Hematopoietic multipotent progenitor cell treated with erythropoietin and hydrocortisone succinate and interleukin-3 and kit ligand, for 6 days (in vitro differentiated cells): ENCODE measurements at regions not wholly inside any gene's neighbourhood (a gene's known extent, or its start where the extent isn't known, plus 50 kb on each side); places are given as distances from the start of the nearest gene placed in this dataset.
"Not testable (repeated sequence)": the region's sequence is repeated elsewhere in the genome, so short reads cannot be mapped to it uniquely, and the experiment has no call there.

Experiments
- DNase-seq: peaks from one replicate; pipeline ENCODE4 v3.0.0-alpha.2; 2015

DNA sequence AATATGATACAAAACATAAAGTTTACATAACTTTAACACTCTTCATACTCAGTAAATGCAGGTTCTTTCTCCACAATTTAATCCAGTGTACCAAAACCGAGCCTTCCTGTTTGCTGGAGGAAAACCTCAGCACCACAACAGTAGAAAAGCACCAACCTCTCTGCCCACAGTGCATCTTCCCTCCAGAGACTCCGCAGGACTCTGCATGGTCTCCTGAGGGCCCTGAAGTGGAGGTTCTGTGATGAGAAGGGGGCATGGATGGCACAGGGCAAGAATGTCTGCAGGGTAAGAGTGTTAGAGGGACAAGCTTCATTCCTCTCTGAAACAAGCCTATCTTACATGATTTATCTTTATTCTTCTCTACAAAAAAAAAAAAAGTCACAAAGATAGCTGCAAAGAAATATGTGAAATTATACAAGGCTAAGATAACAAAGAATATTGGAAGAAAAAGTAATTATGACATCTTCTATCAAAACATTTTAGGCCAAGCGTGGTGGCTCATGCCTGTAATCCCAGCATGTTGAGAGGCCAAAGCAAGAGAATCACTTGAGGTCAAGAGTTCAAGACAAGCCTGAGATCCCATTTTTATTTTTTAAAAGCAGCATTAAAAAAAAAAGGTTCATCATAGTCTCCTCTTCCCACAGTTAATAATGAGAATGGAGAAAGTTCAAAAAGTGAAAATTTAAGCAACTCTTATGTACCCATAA is 102.0 kb downstream of the VPREB1 start:
- no peak for DNase-seq

GRCh38 chr22:22348127-22348814 is 103.7 kb downstream of the VPREB1 start:
- DNase-seq = peak; percentile 27

DNA sequence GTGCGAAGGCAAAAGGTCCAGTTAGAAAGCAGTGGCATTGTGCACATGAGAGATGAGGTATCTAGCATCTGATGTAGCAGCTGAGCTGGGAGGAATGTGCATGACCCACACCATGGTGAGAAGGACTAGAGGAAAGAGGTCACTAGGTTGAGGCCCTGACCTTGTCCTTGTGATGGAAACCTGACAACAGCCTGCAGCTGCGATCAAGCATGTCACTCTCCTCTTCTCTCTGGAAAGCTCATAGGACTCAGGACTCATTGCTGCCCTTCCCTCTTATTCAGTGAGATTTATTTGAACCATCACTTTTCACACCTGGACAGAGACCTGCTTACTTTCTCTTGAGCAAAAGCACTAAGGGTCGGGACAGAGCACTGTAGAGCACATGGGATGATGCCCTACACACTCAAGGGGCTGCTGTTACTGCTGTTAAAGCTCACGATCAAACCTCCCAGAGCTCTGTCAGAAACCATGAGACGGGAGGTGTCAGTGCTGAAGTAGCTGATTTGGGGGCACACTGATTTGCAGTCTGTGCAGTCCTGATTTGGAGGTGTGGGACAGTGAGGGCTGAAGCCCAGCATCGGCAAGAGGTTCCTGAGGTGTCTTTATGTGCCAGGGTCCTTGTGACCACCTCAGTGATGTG is 104.3 kb downstream of the VPREB1 start:
- DNase-seq = no peak

GRCh38 chr22:22349455-22349836 is 104.9 kb downstream of the VPREB1 start:
- no peak for DNase-seq

DNA sequence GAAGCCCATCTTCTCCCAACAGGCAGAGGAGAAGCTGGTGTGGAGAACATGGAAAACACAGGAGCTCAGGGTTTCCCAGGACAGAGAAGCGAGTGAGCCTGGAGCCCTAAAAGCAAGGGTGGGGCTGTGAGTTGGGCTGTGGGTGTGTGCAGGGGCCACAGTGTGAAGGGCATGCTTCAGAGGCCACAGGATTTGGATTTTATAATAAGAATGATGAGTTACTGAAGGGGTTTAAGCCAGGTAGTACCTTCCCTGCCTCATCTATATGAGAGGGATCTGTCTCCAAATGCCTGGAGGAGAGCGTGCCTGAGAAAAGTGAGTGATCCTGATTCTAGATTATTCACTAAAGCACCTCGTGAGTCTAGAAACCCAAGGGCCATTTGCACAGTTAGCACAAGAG is 106.8 kb downstream of the VPREB1 start:
- DNase-seq = no peak

DNA sequence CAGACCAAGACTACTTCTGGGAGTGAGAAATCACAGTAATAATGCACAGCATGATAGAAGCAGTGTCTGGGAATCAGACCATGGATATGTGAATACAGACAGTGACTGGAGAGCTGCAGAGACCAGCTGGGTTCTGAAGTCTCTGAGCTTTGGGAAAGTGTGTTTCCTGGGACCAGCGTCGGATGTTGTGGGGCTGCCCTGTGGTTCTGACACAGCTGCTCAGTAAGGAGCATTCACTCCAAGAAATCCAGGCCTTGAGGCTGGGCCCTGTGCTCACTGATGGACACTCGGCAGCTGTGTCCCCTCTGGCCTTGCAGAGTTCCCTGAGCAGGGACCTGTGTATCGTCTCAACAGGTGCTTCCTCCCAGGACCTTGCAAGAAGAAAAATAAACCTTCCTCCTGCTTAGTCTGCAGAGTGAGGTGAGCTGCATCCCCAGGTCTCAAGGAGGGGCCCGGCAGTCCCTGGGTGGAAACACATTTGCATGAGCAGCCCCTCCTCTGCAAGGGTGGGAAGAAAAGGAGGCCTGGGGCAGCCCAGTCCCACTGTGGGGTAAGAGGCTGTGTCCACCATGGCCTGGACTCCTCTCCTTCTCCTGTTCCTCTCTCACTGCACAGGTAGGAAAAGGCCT is 107.9 kb downstream of the VPREB1 start:
- no peak for DNase-seq

DNA sequence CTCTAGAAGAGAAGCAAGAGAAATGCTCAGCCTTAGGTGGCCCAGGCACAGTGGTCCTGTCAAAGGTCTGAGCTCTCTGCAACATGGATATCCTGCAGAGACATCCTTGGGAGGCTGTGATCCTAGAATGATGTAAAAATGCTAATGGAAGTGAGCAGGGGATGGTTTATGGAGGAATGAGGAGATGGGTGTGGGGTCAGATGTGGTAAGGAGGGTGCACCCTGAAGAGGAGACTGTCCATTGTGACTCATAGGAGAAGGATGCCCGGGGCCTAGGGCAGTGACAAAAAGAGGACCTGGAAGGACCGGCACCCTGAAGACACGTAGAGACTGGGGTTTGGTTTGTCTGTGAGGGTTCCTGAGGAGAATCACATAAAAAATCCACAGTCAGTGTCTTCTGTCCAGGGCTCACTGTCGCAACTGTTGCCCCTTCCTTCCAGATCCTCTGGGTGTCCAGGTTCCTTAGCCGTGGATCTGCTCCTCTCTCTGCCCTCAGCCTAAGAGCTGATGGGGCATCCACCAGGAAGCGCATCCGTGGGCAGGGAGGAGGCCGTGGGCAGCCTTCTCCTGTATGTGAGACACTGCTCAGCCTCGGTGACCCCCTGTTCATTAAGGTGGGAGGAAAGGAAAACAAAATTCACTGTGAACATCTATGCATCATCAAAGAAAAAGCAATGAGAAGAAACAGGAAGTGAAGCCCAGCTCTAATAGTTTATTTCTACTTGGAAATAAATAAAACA is 110.7 kb downstream of the VPREB1 start:
- DNase-seq = no peak

DNA sequence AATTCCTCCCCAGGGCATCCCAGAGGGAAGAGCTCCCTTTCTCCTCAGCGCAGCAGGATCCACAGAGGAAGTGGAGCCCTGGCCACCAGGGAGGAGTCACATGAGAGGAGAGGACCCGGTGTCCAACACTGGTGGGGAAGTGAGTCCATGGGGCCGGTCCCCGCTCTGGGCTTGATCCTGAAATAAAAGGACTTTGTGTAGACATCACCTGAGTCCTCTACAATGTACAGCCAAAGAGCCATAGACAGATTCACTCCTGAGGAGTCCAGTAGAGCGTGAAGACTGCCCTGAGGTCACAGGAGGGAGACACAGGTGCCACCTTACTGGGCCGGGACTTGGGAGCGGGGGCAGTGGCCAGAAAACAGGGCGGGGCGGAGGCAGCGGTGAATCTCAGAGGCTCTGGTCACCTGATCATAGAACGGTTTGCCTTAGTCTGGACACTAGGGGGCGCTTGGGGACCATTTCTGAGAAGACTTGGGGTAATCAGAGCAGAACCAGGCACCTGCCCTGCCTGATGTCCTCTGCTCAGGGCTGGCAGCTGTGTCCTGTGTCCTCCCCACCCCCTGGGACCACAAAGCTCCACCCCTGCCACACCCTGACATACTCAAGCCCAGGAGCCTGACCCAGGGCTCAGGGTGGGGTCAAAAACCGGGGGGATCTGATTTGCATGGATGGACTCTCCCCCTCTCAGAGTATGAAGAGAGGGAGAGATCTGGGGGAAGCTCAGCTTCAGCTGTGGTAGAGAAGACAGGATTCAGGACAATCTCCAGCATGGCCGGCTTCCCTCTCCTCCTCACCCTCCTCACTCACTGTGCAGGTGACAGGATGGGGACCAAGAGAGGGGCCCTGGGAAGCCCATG is 112.7 kb downstream of the VPREB1 start:
- DNase-seq = peak; percentile 93

- DNase-seq = no peak
Measured at GRCh38 chr22:22358152-22358551, 113.6 kb downstream of the VPREB1 start.

GRCh38 chr22:22358686-22359085 is 114.1 kb downstream of the VPREB1 start:
- no peak for DNase-seq

DNA sequence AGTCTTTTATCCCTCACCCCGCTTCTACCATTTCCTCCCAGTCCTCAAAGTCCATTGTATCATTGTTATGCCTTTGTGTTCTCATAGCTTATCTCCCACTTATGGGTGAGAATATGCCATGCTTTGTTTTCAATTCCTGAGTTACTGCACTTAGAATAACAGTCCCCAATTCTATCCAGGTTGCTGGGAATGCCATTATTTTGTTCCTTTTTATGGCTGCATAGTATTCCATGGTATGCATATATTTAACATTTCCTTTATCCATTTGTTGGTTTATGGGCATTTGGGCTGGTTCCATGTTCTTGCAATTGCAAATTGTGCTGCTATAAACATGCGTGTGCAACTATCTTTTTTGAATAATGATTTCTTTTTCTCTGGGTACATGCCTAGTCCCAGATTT is 114.9 kb downstream of the VPREB1 start:
- DNase-seq = no peak

DNA sequence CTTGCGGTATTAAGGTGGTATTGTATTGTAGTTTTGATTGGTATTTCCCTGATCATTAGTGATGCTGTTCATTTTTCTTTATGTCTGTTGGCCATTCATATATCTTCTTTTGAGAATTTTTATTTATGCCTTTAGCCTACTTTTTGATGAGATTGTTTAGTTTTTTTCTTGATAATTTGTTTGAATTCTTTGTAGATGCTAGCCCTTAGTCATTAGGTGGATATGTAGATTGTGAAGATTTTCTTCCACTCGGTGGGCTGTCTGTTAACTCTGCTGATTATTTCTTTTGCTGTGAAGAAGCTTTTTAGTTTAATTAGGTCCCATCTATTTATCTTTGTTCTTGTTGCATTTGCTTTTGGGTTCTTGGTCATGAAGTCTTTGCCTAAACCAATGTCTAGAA is 115.4 kb downstream of the VPREB1 start:
- no peak for DNase-seq

GRCh38 chr22:22362311-22362710 is 117.7 kb downstream of the VPREB1 start:
- DNase-seq = no peak

DNA sequence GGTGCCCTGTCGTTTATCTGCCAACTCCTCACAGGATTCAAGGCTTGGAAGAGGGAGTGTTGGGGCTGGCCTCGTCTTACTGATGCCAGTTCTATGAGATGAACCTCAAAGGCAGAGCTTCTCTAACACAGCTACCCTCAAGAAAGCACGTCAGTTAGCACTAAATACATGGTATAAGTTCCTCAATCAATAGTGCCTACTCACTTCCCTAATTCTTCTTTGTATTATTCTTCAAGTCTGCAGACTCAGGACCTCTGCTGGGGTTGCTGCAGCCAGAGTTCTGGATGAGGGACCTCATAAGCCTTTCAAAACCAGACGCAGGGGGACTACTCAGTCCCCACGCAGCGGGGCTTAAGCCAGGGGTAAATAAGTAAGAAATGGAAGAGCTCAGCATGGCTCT is 118.3 kb downstream of the VPREB1 start:
- DNase-seq = peak; percentile 35

DNA sequence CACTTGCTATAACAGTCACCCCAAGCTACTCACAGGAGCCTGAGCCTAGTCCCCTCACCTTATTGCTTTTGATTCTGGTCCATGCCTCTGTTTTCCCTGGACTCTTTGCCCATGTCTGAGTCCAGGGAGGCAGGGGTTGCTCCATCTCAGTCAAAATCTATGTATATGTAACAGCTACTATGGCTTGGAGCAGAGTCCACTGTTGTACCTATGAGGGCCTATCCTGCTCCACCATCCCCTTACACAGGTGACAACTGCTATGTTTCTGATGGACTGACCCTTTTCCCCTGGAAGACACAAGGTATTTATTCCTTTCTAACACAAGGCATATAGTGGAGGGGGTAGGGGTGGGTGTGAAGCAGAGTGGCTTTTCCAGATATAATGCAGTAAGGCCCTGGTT is 119.6 kb downstream of the VPREB1 start:
- DNase-seq = no peak

DNA sequence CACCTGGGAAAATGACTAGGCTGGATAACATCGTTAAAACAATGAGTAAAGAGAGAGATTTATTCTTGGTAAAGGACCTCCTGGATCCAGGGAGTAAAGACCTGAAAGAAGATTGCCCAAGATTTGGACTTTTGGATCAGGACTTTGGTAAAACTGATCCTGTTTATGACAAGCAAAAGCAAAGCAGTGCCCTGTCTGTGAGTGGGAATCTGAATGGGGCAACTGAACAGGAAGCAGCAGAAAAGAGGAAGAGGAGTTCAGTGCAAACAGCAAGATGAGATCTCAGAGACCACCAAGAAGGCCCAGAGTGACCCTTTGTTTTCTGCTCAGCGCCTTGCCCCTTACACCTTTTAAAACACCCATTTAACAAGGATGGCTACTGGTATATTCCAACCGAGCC is 122.0 kb downstream of the VPREB1 start:
- peak; percentile 10 for DNase-seq

GRCh38 chr22:22368516-22368915 is 123.9 kb downstream of the VPREB1 start:
- DNase-seq = no peak

GRCh38 chr22:22369219-22369963 is 124.8 kb downstream of the VPREB1 start:
- DNase-seq = not testable (repeated sequence)

DNA sequence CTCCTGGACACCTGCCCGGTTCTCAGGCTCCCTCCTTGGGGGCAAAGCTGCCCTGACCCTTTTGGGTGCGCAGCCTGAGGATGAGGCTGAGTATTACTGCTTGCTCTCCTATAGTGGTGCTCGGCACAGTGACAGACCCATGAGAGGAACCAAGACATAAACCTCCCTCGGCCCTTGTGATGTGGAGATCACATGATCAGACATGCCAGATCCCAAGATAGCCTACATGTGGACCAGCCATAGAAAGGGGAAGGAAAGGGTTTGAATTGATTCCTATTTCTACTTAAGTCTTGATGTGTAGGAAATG is 125.3 kb downstream of the VPREB1 start:
- DNase-seq = peak; percentile 30

DNA sequence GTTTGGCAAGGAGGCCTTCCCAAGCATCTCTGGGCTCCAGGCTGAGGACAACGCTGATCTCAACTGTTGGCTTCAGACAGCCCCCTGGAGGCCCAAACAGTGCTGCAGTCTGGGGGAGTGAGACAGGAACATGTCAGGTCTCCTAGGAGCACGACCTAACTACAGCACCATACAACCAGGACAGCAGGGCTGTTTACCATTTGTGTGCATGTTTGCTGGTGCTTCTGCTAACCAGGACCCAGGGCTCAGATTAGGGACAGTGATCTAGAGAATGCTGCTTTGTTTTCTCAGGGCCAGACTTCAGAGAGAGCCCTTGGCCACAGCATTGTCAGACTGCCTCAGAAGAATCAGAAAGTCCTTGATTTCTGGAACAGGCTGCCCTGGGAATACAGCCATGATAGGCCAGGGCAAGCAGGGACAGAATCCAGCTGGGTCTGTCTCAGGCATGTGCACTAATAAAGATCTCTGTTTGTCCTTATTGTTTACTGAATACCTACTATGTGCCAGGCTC is 126.5 kb downstream of the VPREB1 start:
- no peak for DNase-seq

DNA sequence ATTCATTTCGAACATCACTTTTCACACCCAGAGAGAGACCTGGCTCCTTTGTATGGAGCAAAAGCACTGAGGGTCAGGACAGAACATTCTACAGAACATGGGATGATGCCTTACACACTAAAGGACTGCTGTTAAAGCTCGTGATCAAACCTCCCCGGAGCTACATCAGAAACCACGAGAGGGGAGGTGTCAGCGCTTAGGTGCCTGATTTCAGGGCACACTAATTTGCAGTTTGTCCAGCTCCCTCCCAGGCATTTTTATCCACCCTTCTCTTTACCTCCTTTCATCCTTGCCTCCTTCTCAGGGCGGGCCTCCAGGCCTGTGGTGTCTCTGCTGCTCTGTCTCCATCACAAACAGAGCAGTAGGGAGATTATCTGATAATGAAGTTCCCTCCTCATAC is 127.5 kb downstream of the VPREB1 start:
- no peak for DNase-seq
